Loucy (cell line): ENCODE measurements at regions not wholly inside any gene's neighbourhood (a gene's known extent, or its start where the extent isn't known, plus 50 kb on each side); places are given as distances from the start of the nearest gene placed in this dataset.

Experiments used
- H2AFZ ChIP-seq: fragments of 200-600 bp; sonication (generic); 2 replicates; pipeline ENCODE4 v1.6.0; 2016; ENCODE audit warnings: antibody characterized with exemption, mild to moderate bottlenecking, low read length, moderate library complexity
- H3F3A ChIP-seq: fragments of 200-600 bp; 2 replicates; pipeline ENCODE4 v1.6.0; 2016; ENCODE audit warnings: antibody characterized with exemption, low read depth, mild to moderate bottlenecking
- H3K27me3 ChIP-seq: fragments of 200-600 bp; sonication (generic); 2 replicates; pipeline ENCODE4 v1.6.1; 2014; ENCODE audit warnings: low read length, mild to moderate bottlenecking; ENCODE audit not compliant: insufficient read depth, poor library complexity, severe bottlenecking
- H3K36me3 ChIP-seq: fragments of 200-600 bp; sonication (generic); 2 replicates; pipeline ENCODE4 v1.6.1; 2016; ENCODE audit warnings: low read length; ENCODE audit not compliant: insufficient read depth
- H3K4me1 ChIP-seq: fragments of 200-600 bp; sonication (generic); 2 replicates; pipeline ENCODE4 v1.5.1; 2014; ENCODE audit warnings: low read length, mild to moderate bottlenecking; ENCODE audit not compliant: insufficient read depth, poor library complexity, severe bottlenecking
- H3K4me2 ChIP-seq: fragments of 200-600 bp; sonication (generic); 2 replicates; pipeline ENCODE4 v1.6.0; 2014; ENCODE audit warnings: antibody characterized with exemption, low read length, low read depth, mild to moderate bottlenecking; ENCODE audit not compliant: poor library complexity, severe bottlenecking
- H3K4me3 ChIP-seq: fragments of 200-600 bp; sonication (generic); 2 replicates; pipeline ENCODE4 v1.5.1; 2014; ENCODE audit warnings: low read length, mild to moderate bottlenecking, mixed read lengths; ENCODE audit not compliant: poor library complexity, severe bottlenecking
- H3K79me2 ChIP-seq: fragments of 200-600 bp; sonication (generic); 2 replicates; pipeline ENCODE4 v1.6.1; 2014; ENCODE audit warnings: low read length; ENCODE audit not compliant: insufficient read depth
- H3K9ac ChIP-seq: fragments of 200-600 bp; sonication (generic); 2 replicates; pipeline ENCODE4 v1.6.0; 2014; ENCODE audit warnings: mild to moderate bottlenecking, low read depth, low read length, moderate library complexity; ENCODE audit not compliant: poor library complexity, severe bottlenecking
- H3K9me2 ChIP-seq: fragments of 200-600 bp; sonication (generic); replicated peaks from 2 replicates; pipeline ENCODE4 v1.6.1; 2016; ENCODE audit warnings: low read depth, low read length, mixed read lengths
- H3K9me3 ChIP-seq: fragments of 200-600 bp; sonication (generic); 2 replicates; pipeline ENCODE4 v1.6.1; 2014; ENCODE audit warnings: mild to moderate bottlenecking, antibody characterized with exemption, low read length, low read depth; ENCODE audit not compliant: insufficient read depth
- H4K20me1 ChIP-seq: fragments of 200-600 bp; sonication (generic); 2 replicates; pipeline ENCODE4 v1.6.0; 2014; ENCODE audit warnings: antibody characterized with exemption, low read length, mild to moderate bottlenecking; ENCODE audit not compliant: insufficient read depth, poor library complexity, severe bottlenecking
- EZH2phosphoT487 ChIP-seq: fragments of 200-600 bp; IDR thresholded peaks from 2 replicates; pipeline ENCODE4 v1.6.1; 2018; ENCODE audit warnings: antibody characterized with exemption, mild to moderate bottlenecking, moderate library complexity, borderline replicate concordance
- TF ChIP-seq, protein P1 (sequence below): fragments of 200-600 bp; sonication (generic); conservative IDR thresholded peaks from 2 replicates; pipeline ENCODE4 v1.5.1; 2014; ENCODE audit warnings: mild to moderate bottlenecking, antibody characterized with exemption, low read length

DNA sequence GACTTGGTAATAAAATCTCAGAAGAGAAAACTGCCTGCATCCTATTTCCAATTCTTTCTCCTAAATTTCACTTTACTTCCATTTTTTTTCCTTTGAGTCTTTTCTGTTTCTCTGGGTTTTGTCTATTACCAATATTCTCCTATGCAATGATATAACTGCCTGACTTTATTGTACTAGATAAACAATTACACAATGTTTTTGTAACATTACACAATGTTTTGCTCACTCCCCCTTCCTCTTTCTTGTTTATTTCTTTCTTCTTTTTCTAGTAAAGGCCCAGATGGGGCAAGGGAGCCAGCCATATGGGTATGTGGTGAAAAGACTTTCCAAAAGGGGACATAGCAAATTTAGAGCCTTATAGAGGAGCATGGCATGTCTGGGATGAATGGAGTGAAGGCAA is 278.7 kb upstream of the PHYHIPL start:
- no peak for TF ChIP-seq EZH2phosphoT487
- TF ChIP-seq, protein P1, sequence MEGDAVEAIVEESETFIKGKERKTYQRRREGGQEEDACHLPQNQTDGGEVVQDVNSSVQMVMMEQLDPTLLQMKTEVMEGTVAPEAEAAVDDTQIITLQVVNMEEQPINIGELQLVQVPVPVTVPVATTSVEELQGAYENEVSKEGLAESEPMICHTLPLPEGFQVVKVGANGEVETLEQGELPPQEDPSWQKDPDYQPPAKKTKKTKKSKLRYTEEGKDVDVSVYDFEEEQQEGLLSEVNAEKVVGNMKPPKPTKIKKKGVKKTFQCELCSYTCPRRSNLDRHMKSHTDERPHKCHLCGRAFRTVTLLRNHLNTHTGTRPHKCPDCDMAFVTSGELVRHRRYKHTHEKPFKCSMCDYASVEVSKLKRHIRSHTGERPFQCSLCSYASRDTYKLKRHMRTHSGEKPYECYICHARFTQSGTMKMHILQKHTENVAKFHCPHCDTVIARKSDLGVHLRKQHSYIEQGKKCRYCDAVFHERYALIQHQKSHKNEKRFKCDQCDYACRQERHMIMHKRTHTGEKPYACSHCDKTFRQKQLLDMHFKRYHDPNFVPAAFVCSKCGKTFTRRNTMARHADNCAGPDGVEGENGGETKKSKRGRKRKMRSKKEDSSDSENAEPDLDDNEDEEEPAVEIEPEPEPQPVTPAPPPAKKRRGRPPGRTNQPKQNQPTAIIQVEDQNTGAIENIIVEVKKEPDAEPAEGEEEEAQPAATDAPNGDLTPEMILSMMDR: no peak
- Histone ChIP-seq H4K20me1 (no peaks in the 10 kb centered on the region), H3K36me3 (no peaks in the 10 kb centered on the region), H3K9ac (no peak overlapping the region), H3K4me2 (no peak overlapping the region), H3K79me2 (no peaks in the 10 kb centered on the region), H2AFZ (no peak overlapping the region), H3K9me2 (no peaks in the 10 kb centered on the region), H3K27me3 (no peaks in the 10 kb centered on the region), H3F3A (no peaks in the 10 kb centered on the region), H3K4me1 (no peaks in the 10 kb centered on the region), H3K4me3 (no peak overlapping the region), H3K9me3 (no peaks in the 10 kb centered on the region)

DNA sequence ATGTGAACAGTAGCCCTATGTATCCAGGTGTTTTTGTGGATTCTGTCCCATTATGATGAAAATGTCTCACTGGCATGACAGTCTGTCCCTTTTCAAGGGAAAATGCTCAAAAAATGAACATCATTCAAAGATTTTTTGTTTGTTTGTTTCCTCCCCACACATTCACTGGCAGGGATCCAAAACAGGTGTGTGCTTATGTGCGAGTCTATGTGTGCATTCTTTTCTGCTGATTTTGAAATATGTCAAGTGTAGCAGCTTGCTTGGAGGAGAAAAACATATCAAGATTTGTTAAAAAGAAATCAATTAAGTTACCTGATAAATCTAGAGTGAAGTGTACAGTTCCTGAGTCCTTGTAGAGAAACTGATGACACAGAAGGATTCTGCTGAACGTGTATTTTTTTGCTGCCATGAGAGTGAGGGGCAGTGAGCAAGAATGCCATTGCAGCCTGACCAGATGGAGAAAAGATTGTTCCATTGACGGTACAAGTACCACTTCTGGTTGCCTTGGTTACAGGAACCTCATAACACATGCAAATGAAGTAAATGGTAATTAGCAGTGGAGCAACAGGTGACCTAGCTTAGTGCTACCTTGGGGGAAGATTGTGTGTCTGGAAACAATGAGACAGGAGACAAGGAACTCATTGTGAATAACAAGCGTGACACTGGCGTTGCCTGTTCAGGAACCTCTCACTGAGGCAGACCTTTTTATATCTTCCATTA is 277.4 kb upstream of the PHYHIPL start:
- H3K9ac ChIP-seq: no peak overlapping the region
- H3K9me3 ChIP-seq: no peaks in the 10 kb centered on the region
- H2AFZ ChIP-seq: no peak overlapping the region
- no peaks in the 10 kb centered on the region for H3F3A ChIP-seq
- no peaks in the 10 kb centered on the region for H3K27me3 ChIP-seq
- H3K9me2 ChIP-seq: no peaks in the 10 kb centered on the region
- no peaks in the 10 kb centered on the region for H3K79me2 ChIP-seq
- no peaks in the 10 kb centered on the region for H3K4me1 ChIP-seq
- H3K36me3 ChIP-seq: no peaks in the 10 kb centered on the region
- no peak overlapping the region for H3K4me3 ChIP-seq
- no peak overlapping the region for H3K4me2 ChIP-seq
- TF ChIP-seq EZH2phosphoT487: no peak
- TF ChIP-seq, protein P1: no peak
- H4K20me1 ChIP-seq: no peaks in the 10 kb centered on the region

DNA sequence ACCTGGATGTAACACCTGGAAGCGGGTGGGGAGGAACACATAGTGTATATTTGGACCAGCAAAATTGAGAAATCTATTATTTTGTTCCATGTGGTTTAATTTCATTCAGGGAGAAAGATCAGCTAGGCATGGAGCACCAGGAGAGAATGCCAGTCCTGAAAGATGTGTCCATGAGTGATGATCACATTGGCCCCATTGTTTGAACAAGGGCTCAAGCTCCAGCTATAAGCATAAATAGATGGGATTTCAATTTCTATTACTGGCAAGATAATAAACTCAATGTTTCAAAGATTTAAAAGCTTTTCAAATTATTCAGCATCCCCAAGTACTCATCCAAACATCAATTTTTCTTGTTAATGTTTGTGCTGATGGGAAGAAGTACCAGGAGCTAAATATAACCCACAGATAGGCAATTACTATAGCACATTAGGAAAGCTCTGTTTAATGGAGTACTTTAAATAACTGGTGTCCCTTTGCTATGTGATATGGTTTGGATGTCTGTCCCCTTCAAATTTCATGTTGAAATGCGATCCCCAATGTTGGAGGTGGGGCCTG is 275.3 kb upstream of the PHYHIPL start:
- no peak for TF ChIP-seq EZH2phosphoT487
- TF ChIP-seq, protein P1: no peak
- no peaks in the 10 kb centered on the region for H4K20me1 ChIP-seq
- H3K9me2 ChIP-seq: no peaks in the 10 kb centered on the region
- no peak overlapping the region for H3K9ac ChIP-seq
- H3K27me3 ChIP-seq: no peaks in the 10 kb centered on the region
- H3K9me3 ChIP-seq: no peaks in the 10 kb centered on the region
- H3K4me2 ChIP-seq: no peak overlapping the region
- no peaks in the 10 kb centered on the region for H3K36me3 ChIP-seq
- H2AFZ ChIP-seq: no peak overlapping the region
- no peak overlapping the region for H3K4me3 ChIP-seq
- H3F3A ChIP-seq: no peaks in the 10 kb centered on the region
- H3K79me2 ChIP-seq: no peaks in the 10 kb centered on the region
- no peaks in the 10 kb centered on the region for H3K4me1 ChIP-seq
